AG04450 (cell line): ENCODE measurements at regions not wholly inside any gene's neighbourhood (a gene's known extent, or its start where the extent isn't known, plus 50 kb on each side); places are given as distances from the start of the nearest gene placed in this dataset.

Source experiments
- CTCF ChIA-PET: fragments of 300-600, 350-600 bp; formaldehyde crosslinking; extraction: SDS; loops from one replicate; lab custom pipeline; 2022; ENCODE audit warnings: antibody characterized with exemption, inconsistent platforms; lab: Charles Lee
- POLR2A ChIA-PET: fragments of 350-600 bp; formaldehyde crosslinking; extraction: SDS; loops from one replicate; lab custom pipeline; 2021; ENCODE audit warnings: antibody characterized with exemption, inconsistent platforms; lab: Yijun Ruan, JAX
- DNase-seq: peaks from one replicate; pipeline ENCODE4 v3.0.0-alpha.2; 2011; ENCODE audit warnings: low read depth, low spot score
- H3K27ac ChIP-seq: one replicate; pipeline ENCODE4 v1.5.1; 2012; ENCODE audit warnings: low read depth, low read length, control low read depth
- H3K27me3 ChIP-seq: one replicate; pipeline ENCODE4 v1.6.0; 2012; ENCODE audit warnings: low read length; ENCODE audit not compliant: control insufficient read depth, insufficient read depth
- H3K4me3 ChIP-seq: 2 replicates; pipeline ENCODE4 v1.5.1; 2011; ENCODE audit warnings: mild to moderate bottlenecking, low read depth, low read length, control low read depth
- H3K9me3 ChIP-seq: 2 replicates; pipeline ENCODE4 v1.5.1; 2012; ENCODE audit warnings: low read length; ENCODE audit not compliant: control insufficient read depth, insufficient read depth
- TF ChIP-seq, protein P1 (sequence below): IDR thresholded peaks from 2 replicates; pipeline ENCODE4 v1.5.1; 2011; ENCODE audit warnings: low read depth, low read length, control low read depth, inconsistent platforms

GRCh38 chr13:26995159-26995558, 176.5 kb downstream of the USP12 start:
- Histone ChIP-seq H3K27me3 (peaks cover 15% of the 10 kb centered on the region), H3K4me3 (no peak overlapping the region), H3K9me3 (no peaks in the 10 kb centered on the region), H3K27ac (no peak overlapping the region)
- CTCF ChIA-PET, result no interaction called here
- TF ChIP-seq, protein P1, sequence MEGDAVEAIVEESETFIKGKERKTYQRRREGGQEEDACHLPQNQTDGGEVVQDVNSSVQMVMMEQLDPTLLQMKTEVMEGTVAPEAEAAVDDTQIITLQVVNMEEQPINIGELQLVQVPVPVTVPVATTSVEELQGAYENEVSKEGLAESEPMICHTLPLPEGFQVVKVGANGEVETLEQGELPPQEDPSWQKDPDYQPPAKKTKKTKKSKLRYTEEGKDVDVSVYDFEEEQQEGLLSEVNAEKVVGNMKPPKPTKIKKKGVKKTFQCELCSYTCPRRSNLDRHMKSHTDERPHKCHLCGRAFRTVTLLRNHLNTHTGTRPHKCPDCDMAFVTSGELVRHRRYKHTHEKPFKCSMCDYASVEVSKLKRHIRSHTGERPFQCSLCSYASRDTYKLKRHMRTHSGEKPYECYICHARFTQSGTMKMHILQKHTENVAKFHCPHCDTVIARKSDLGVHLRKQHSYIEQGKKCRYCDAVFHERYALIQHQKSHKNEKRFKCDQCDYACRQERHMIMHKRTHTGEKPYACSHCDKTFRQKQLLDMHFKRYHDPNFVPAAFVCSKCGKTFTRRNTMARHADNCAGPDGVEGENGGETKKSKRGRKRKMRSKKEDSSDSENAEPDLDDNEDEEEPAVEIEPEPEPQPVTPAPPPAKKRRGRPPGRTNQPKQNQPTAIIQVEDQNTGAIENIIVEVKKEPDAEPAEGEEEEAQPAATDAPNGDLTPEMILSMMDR, result no peak
- DNase-seq, result no peak
- POLR2A ChIA-PET, result no interaction called here

DNA sequence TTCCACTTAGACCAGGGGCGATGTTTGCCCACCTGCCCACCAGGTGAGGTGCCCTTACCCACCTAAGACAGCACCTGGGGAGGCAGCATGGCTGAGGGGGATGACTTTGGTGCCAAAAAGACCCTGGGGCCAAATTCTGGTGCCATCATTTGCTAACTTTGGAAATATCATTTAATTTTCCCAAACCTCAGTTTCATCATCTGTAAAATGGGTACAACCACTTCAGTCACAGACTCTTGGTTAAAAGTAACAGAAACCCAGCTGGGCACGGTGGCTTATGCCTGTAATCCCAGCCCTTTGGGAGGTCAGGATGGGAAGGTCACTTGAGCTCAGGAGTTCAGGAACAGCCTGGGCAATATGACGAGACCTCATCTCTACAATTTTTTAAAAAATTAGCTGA, 177.8 kb downstream of the USP12 start:
- no peak overlapping the region for H3K27ac ChIP-seq
- TF ChIP-seq, protein P1, result no peak
- no peak for DNase-seq
- ChIA-PET CTCF (interaction anchor here (0.9 to 1.8 kb wide), 5 partner anchors 9 to 833 kb away, joined by 3 to 8 read pairs (median 5); no protein-coding TSS in a partner anchor), POLR2A (no interaction called here)
- H3K4me3 ChIP-seq, result no peak overlapping the region
- peaks cover 10% of the 10 kb centered on the region for H3K27me3 ChIP-seq
- no peaks in the 10 kb centered on the region for H3K9me3 ChIP-seq

GRCh38 chr13:26992951-26993719, 178.5 kb downstream of the USP12 start:
- DNase-seq, result no peak
- TF ChIP-seq, protein P1, result no peak
- CTCF ChIA-PET, result interaction anchor here (0.9 to 1.8 kb wide), 6 partner anchors 8 to 833 kb away, joined by 3 to 8 read pairs (median 4); no protein-coding TSS in a partner anchor
- POLR2A ChIA-PET, result no interaction called here
- Histone ChIP-seq H3K9me3 (no peaks in the 10 kb centered on the region), H3K4me3 (no peak overlapping the region), H3K27me3 (peaks cover 8% of the 10 kb centered on the region), H3K27ac (no peak overlapping the region)

DNA sequence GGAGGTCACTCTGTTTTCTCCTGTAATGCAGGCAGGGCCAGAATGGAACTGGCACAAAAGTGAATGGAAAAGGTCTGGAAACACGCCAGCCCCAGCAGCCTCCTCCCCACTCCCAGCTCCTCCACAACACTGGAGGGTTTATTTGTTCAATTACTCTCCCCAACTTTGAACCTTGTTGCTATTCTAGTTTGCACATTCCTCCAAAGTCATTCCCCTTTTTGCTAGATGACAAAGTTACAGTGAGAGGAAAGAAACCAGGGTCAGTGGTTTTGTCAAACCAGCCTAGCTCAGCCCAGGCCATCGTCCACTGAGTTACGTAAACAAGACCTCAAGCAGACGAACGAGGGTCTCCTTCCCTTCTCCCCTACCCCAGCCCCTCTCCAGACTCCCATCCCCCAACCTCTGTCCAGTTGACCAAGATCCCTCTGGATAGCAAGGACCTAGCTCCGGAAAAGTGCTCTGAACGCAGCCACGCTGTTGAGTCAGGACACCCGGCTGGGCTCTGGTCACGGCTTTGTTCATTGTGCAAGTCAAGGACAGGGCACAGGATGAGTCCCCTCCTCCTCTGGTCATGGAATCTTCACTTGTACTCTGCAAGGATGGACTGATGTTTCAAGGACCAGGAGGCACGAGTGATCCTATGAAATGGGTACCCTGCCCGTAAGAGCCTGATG, 180.0 kb downstream of the USP12 start:
- DNase-seq, result no peak
- TF ChIP-seq, protein P1, result no peak
- H3K27me3 ChIP-seq, result peaks cover 3% of the 10 kb centered on the region
- H3K4me3 ChIP-seq, result no peak overlapping the region
- ChIA-PET CTCF (interaction anchor here (9.2 kb wide), 1 partner anchor 369 kb away, joined by 365 read pairs; no protein-coding TSS in a partner anchor), POLR2A (no interaction called here)
- no peak overlapping the region for H3K27ac ChIP-seq
- no peaks in the 10 kb centered on the region for H3K9me3 ChIP-seq
